ENCODE measurements at regions not wholly inside any gene's neighbourhood (a gene's known extent, or its start where the extent isn't known, plus 50 kb on each side); places are given as distances from the start of the nearest gene placed in this dataset.
"Not testable (repeated sequence)": the region's sequence is repeated elsewhere in the genome, so short reads cannot be mapped to it uniquely, and the experiment has no call there.

DNA sequence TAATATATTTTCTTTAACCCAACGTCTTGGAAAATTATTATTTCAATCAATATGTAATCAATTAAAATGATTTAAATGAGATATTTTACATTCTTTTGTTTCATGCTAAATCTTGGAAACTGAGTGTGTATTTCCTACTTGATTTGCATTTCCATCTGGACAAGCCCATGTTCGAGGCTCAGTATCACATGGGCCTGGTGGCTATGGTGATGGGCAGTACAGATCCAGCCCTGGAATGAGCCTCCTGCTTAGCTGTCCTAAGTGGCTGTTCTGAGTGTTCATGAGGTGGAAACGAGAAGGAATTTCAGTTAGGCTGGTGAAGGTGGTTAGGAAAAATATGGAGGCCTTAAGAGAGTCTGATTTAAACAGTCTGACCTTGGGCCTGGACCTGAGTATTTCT is 73.0 kb upstream of the ATXN1 start:
- DNase-seq (ENCODE audit: low read depth in 3 of 3, low spot score in 2 of 3): no peak

DNA sequence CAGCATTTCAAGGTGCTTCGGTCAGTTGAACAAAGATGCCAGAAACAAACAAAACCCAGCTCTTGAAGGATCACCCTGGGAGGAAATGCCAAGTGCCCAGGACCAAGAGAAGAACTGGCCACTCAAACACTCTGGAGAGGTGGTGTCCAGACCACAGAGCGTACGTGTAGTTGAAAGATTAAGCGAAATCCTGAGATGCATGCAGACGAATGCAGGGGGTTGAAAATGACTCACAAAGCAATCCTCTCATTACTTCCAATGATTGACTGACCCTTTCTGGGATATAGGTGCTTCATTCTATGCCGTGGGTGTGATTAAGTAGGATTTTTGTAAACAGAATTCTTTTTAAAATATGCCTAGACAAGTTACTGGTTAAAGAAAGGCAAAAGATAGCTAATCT is 71.5 kb upstream of the ATXN1 start:
- DNase-seq (ENCODE audit: low read depth in 3 of 3, low spot score in 2 of 3): no peak

DNA sequence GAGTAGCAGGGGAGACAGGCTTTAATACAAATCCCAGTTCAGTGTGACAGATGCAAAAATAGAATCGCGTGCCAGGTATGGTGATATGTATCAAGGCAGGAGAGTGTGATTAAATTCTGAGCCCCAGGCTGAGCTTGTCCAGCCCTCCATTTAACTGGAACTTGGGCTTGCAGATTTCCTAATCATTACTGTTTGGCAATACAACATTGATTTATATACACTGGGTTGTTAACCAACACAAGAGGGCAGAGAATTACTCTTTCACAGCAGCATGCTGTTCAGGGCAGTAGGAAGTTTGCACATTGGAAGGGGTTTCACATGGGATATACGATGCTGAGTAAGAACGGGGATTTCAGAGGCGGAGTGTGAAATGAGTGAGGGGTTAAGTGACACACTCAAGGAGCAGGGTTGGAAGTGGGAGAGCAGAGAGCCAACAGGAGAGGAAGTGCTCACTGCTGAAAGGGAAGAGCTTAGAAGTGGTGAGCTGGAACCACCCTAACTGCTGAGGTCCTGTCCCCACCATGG is 70.8 kb upstream of the ATXN1 start:
- DNase-seq (ENCODE audit: low read depth in 3 of 3, low spot score in 2 of 3): no peak

DNA sequence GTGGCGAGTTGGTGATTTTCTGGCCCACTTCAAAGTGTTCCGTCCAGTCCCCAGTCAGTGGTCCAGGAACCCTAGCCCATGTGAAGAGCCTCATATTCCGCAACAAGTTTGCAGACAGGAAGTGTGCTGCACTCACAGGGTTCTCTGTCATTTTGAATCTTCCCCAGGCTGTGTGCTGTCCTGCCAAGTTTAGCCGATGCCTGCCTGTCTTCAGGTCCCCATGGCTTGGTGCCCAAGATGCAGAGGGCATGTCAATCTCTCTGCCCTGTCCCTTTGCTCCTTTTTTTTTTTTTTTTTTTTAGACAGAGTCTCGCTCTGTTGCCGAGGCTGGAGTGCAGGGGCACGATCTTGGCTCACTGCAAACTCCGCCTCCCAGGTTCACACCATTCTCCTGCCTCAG is 69.9 kb upstream of the ATXN1 start:
- DNase-seq (ENCODE audit: low read depth in 3 of 3, low spot score in 2 of 3): no peak

DNA sequence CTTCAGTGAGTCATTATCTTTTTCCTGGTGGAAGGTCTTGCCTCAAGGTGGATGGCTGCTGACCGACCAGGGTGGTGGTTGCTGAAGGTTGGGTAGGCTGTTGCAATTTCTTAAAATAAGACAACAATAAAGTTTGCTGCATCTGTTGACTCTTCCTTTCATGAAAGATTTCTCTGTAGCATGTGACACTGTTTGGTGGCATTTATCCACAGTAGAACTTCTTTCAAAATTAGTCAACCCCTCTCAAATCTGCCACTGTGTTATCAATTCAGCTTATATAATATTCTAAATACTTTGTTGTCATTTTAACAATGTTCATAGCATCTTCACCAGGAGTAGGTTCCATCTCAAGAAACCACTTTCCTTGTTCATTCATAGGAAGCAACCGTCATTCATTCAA is 66.8 kb upstream of the ATXN1 start:
- no peak for DNase-seq (ENCODE audit: low read depth in 3 of 3, low spot score in 2 of 3)

DNA sequence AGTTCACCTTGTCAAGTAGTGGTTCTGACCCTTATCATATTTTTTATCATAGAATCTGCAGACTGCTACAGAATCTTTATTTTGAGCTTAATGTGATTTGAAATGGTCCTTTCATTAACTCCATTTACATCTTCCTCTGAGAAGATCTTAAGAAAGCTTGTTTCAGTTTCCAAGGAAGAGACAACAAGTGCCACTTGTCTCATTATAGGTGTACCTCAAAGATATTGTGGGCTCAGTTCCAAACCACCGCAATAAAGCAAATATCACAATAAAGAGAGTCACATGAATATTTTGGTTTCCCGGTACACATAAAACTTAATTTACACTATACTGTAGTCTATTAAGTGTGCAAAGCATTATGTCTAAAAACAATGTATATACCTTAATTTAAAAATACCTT is 66.4 kb upstream of the ATXN1 start:
- no peak for DNase-seq (ENCODE audit: low read depth in 3 of 3, low spot score in 2 of 3)

DNA sequence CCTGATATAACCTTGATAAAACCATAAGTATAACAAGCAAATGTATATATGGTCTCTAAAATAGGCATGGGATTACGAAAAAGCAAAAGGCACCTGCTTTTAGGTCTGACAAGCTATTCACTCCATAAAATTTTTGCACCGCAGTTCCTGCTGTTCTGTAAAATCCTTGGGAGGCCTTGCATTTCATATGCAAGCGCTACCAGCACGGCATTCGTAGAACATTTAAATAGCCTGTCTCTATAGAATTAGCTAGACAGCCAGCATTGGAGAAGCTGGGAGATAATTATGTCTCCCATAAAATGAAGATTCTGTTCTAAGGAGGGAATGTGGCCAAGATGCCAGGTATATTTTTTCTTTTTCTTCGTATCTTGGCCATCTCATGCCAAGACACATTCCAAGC is 64.5 kb upstream of the ATXN1 start:
- DNase-seq (ENCODE audit: low read depth in 3 of 3, low spot score in 2 of 3): no peak

DNA sequence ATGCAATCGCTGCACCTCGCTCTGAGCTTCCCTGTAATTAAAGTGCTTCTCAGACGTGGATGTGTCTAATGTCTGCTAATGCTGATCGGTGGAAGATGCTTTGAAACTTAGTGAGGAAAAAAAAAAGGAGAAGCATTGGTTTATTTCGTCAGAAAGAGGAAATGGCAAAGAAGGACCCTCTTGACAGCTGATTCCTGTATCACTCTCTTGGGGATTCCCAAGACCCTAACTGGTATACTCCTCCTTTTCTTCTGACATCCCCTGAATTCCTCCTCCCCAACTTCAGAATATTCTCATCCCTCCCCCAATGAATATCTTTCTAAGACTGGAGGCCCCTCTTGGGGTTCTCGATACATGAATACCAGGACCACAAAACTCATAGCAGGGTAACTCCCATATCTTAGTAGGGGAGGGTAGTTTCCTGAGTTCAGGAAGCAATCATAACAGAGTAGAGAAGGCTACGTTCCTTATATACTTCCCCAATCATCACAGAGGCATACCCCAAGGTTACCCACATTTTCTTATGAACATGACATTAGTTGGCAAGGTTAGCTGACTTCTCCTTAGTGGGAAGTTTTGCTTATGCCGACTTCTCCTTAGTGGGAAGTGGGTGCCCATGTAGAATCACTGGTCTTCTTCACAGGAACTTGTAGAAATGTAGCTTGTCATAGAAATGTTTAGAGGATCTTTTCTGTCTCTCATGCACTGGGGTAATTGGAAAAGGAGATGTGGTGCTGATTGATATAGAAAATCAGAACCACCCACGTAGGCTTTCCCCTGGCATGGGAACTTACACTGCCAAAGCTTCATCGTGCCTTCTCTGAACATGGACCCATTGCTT is 63.8 kb upstream of the ATXN1 start:
- DNase-seq (ENCODE audit: low read depth in 3 of 3, low spot score in 2 of 3): no peak

DNA sequence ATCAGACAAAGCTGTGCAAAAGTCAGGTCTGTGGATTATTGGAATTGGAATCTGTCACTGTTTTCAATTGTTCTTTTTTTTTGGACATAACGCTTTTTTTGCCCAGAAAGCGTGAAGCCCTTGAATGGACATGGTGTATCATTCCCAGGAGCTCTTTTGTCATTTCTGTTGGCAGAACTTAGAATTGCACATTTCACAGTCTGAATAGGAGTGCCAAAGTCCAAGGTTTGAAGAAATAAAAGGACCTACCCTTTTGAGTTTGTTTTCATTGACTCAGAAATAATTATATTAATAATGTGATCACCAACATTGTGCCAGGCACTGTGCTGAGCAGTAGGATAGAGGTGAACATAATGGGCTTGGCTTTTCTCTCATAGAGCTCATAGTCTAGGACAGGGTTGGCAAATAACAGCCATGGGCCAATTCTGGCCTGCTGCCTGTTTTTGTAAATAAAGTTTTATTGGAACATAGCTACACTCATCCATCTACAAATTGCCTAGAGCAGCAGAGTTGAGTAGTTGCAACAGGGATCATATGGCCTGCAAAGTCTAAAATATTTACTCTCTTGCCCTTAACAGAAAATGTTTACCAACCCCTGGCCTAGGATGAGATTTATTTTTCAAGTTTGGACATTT is 62.6 kb upstream of the ATXN1 start:
- DNase-seq (ENCODE audit: low read depth in 3 of 3, low spot score in 2 of 3): no peak

DNA sequence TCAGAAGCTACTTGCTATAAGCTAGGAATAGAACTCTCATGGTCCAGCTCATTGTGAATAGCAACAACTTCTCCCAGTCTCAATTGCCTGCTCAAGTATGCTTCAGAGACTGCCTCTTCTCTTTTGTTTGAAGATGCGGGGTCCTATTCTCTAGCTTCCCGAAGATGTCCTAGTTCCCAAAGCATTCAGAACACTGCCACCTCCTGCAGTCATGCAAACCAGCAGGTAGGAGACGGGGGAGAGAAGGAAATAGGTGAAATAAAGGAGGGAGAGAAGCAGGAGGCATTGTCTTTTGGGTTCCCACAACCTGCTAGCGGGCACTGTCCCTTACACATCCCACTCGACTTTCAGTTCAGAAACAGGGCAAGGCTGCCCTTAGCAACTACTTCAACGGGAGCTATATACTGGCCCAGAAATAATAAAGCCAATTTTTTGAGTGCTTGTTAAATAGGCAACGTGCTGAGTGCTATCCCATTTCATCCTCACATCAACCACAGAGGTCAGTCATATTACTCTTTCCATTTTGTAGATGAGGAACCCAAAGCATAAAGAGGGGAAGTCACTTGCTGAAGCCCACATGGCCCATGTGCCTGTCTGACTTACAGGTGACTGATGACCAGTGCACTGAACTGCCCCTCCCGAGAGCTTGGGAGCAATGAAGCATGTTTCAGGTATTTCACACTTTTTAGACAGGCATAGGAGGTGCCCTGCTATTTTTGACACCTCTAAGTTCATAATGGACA is 61.9 kb upstream of the ATXN1 start:
- no peak for DNase-seq (ENCODE audit: low read depth in 3 of 3, low spot score in 2 of 3)

DNA sequence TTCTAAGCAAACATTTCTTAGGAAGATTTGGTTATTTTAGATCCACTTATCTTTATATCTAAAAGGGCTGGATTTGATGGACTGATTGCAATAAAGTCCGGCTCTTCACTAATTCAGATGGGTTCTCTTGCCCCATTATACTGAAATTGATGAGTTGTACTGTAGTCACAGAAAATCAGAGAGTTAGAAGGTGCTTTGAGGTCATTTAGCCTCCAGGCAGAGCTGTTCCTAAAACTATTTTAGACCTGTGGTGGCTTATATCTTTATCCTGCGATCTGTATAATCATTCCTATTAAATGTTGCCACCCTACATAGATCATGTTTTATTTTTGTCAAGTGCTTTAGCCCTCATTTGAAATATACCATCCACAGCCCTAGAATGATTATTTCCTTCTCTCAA is 61.3 kb upstream of the ATXN1 start:
- no peak for DNase-seq (ENCODE audit: low read depth in 3 of 3, low spot score in 2 of 3)

DNA sequence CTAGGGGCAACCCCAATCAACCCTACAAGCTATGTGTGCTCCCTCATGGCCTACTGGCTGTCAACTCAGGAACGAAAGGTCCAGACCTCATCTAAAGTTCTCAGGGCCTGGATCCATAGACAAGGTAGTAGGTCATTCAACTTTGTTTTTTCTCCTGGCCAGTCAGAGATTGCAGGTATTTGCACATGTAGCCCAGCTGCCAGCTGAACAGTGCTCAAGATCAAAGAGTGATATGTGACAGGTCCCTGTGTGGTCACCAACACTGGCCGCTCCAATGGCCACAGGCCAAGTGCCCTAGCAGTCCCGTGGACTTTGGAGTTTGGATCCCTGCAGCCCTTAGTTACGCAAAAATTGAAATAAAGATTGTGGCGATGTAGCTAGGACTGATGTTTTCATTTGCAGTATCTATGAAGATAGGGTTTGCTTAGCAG is 60.6 kb upstream of the ATXN1 start:
- no peak for DNase-seq (ENCODE audit: low read depth in 3 of 3, low spot score in 2 of 3)

DNA sequence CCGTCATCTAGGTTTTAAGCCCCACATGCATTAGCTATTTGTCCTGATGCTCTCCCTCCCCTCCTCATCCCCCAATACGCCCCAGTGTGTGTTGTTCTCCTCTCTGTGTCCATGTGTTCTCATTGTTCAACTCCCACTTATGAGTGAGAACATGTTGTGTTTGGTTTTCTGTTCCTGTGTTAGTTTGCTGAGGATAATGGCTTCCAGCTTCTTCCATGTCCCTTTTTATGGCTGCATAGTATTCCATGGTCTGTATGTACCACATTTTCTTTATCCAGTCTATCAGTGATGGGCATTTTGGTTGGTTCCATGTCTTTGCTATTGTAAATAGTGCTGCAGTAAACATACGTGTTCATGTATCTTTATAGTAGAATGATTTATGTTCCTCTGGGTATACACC is 59.0 kb upstream of the ATXN1 start:
- DNase-seq (ENCODE audit: low read depth in 3 of 3, low spot score in 2 of 3): not testable (repeated sequence)

DNA sequence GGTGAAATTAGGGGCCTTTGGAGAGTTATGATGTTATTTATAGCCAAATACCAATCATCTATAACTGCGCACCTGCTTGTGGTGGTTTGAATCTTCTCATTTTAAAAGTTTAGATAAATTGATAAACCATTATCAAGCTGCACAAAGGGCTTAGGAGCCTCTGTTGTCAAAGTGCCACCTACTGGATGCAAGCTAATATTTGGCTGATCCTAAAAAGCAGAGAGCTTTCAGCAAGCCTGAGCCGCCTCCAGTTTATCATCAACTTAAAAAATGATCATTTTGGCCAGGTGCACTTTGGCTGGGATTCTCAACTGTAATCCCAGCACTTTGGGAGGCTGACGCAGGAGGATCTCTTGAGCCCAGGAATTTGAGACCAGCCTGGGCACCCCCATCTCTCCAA is 58.5 kb upstream of the ATXN1 start:
- no peak for DNase-seq (ENCODE audit: low read depth in 3 of 3, low spot score in 2 of 3)

DNA sequence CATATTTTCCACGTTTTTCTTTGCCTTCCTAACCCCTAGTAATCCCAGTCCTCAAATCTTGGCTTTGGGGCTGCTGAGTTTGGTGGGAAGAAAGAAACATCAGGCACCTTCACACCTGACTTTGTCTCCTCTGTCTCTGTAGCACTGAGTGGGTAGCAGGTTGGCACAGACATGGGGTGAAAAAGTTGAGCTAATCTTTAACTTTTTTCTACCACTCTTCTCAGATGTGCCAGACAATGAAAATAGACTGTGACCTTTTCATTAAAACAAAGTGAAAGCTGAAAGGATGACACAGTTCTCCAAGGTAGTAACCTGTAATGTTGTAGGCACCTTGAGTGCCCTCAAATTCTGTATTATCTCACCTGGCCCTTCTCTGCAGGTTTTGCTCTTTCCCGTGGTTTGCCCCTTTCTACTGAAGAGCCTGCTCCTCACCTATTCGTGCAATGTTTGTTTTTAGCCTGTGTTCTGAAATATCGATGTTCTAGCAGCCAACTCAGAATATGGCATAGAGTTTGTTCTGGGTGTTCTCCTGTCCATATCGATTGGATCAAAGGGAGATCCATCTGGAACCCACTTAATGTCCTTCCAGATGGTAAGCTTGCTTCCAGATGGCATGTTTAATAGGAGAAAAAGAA is 57.8 kb upstream of the ATXN1 start:
- no peak for DNase-seq (ENCODE audit: low read depth in 3 of 3, low spot score in 2 of 3)

DNA sequence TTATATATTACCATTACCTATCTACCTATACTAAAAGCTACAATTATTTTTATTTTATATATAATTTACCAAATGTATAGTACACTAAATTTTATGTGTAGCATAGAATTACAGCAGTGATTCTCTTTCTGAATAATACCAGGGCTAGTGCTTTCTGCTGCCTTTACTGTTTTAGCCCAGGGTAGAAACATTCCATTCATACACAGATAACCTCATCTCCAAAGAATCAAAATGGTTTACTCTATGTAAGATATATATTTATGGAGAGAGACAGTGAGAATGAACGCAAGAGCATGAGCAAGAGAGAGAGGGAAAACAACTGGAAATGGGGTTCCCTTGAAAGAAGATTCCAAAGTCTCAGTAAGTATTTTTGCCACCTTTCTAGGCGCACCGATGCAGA is 56.3 kb upstream of the ATXN1 start:
- DNase-seq (ENCODE audit: low read depth in 3 of 3, low spot score in 2 of 3): no peak

DNA sequence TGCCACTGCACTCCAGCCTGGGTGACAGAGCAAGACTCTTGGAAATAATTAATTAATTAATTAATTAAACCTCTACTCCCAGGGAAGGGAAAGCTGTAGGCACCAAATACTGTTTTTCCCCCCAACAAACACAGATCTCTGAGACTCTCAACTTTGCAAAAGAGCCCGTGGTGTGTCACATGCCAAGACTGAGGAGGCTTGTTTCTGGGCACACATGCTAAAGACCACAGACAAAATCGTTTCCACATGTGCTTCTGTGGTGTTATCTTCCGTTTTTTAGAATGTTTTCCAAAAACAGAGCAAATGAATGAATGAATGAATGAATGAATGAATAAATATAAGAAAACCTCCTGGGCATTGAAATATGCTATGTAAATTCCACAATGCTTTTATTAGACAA is 55.6 kb upstream of the ATXN1 start:
- DNase-seq (ENCODE audit: low read depth in 3 of 3, low spot score in 2 of 3): no peak

DNA sequence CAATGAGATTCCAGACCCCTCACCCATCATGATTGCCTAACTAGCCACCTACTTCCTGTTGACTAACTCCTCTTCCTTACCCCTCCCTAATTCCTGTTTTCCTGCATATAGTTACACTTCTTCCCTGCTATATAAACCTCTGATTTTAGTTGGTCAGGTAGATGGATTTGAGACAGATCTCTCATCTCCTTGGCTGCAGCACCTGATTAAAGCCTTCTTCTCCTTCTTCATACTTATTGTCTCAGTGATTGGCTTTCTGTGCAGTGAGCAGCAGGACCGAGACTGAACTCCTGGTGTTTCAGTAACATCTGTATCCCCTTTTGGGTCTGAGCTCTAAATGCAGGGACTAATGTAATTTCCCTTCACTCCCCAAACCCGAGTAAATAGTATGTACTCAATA is 51.7 kb upstream of the ATXN1 start:
- no peak for DNase-seq (ENCODE audit: low read depth in 3 of 3, low spot score in 2 of 3)

DNA sequence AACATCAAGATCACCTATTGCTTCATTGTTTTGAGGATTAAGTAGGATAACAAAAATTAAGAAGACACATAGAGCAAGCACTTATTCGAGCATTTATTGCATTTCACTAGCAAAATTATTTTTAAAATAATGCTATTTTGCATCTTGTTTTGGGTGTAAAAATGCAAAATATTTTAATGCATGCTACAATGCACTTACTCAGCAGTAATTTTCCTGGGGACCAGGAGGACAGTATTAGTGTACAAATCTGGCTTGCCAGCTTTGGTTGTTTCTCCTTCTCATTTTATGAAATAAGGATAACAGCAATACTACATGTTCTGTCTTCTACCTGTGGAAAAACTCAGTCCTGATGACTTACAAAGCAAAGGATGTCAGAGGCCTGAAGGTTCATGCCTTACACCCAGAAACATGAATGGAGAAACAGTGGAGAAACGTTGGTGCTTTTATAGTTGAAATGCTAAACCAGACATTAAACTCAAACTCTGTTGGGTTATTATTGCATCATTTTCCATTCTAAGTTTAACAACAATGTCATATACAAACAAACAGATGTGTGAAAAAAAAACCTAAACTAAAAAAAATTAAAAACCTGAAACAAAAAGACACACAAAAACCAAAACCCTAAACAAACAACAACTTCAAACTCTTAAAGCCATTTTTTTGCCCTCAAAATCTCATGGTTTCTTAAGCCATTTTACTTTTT is 50.2 kb upstream of the ATXN1 start:
- no peak for DNase-seq (ENCODE audit: low read depth in 3 of 3, low spot score in 2 of 3)
